HG03095 (cell line): ENCODE measurements at regions not wholly inside any gene's neighbourhood (a gene's known extent, or its start where the extent isn't known, plus 50 kb on each side); places are given as distances from the start of the nearest gene placed in this dataset.
"Not testable (repeated sequence)": the region's sequence is repeated elsewhere in the genome, so short reads cannot be mapped to it uniquely, and the experiment has no call there.

ENCODE experiments used
- ATAC-seq: cut with Tn5 transposase; IDR thresholded peaks from one replicate; pipeline ENCODE4 v1.9.1; 2021; ENCODE audit warnings: moderate library complexity; ENCODE audit not compliant: unreplicated experiment

DNA sequence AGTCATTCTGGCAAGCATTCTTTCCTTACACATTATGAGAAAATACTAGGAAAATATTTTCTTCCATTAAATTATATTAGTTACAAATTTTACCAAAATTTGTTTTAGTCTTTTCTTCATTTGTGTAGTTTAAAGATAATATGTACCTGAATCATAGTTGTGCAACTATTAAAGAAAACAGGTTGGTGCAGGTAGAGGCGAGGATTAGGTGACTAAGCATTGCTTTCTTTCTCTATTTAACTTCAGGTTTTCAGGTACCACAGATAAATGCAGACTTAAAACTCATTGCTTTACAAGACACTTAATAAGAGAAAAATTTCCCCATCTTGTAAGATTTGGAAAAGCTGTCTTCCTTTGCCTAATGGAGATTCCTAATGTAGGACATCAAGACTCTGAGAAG lies 1175.5 kb upstream of the ADGRB3 start:
- no peak for ATAC-seq

DNA sequence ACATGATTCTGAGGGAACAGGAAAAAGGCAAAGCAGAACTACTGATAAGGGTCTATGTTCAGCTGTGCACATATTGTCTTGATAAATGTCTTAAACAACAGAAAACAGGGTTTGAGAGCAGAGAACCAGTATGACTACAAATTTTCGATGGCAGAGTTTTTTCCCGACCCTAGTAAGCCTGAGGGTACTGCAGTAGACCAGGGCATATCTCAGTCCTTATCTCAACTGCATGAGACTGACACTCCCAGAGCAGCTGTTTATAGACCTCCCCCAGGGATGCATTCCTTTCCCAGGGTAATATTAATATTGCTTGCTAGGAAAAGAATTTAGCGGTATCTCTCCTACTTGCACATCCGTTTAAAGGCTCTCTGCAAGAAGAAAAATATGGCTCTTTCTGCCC lies 1176.8 kb upstream of the ADGRB3 start:
- ATAC-seq, result no peak

DNA sequence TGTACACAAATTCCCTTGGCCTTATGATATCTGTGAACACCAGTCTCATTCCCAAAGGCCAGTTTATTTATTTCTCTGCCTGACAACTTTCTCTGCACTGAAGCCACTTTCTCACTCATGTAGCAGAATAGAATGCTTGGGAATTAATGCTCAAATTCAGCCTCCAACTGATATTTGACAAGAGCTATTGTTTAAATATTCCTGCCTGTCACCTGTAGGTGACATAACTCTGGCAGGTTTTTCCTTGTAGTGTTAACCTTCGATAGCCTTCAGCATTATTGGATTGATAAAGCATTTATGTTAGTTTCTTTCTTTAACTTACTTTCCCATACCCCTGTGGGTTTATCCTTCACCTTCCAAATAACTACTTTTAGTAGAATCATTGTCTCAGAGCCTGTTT lies 1183.2 kb upstream of the ADGRB3 start:
- ATAC-seq, result no peak

DNA sequence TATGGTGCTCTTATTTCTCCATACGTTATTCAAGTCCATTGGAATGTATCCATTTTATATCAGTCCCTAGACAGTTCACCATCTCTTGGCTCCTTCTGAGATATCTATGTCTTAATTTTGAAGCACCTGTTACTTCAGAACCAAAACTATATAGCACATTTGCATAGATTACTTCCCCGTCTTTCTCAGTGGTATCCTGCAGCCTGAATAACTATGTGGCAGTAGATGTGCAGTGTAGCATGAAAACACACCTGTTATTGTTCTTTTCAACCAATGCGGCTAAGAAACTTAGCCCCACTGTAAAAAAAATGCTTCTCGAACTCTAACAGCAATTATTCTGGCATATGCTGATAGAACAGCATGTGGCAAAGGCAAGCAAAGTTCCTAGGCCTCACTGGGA lies 1184.4 kb upstream of the ADGRB3 start:
- no peak for ATAC-seq

DNA sequence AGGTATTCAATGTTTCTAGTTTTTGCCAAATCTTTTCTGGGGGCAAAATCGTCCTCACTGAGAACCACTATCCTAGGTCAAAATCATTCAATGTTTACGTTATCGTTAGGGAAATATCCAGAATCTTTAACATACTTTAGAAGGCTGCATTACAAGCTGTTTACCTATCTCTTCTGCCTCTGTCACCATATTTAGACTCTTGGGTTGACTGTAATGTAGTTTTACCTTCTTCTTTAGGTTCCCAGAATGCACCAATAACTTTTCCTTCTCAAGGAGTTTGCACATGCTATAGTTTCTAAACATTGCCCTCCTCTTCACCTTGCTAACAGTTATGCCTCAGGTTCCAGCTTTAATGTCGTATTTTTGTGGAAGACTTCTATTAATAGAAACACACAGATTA lies 1185.5 kb upstream of the ADGRB3 start:
- no peak for ATAC-seq

DNA sequence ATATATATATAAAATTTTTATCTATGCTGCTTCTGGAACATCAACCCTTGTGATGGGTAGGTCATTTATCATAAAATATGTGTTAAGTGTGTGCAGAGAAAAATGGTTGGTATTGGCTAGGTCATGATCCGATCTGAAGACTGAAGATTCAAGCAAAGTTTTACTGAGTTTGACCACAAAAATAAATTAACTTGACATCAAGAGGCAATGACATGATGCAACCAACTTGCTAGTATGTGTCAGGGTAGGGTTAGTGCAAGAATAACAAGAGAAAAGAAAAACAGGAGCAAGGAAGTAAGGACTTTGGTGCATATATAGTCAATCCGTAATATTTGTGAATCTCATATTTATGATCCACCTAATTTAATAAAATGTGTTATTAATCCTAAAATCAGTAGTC lies 1202.0 kb upstream of the ADGRB3 start:
- no peak for ATAC-seq

DNA sequence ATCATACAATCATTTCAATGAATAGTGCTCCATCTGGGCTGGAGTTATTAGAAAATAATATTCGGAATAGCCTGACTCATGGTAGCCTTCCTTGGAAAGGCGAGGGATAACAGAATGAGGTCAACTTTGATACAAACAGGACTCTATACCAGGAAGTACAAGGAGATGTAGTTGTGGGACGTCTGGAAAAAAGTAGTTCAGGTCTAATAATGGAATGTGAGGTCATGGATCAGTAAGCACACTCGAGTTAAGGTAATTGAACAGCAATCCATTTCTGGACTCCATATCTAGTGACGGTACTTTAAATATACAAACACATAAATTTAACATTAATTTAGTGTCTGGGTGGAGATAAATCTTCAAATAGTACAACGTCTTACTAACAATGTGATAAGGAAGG lies 1204.0 kb upstream of the ADGRB3 start:
- no peak for ATAC-seq

DNA sequence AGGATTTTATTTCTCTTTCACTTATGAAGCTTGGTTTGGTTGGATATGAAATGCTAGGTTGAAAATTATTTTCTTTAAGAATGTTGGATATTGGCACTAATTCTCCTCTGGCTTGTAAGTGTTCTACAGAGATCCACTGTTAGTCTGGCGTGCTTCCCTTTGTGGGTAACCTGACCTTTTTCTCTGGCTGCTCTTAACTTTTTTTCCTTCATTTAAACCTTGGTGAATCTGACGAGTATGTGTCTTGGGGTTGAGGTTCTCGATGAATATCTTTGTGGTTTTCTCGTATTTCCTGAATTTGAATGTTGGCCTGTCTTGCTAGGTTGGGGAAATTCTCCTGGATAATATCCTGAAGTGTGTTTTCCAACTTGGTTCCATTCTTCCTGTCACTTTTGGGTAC lies 1208.4 kb upstream of the ADGRB3 start:
- ATAC-seq, result not testable (repeated sequence)

DNA sequence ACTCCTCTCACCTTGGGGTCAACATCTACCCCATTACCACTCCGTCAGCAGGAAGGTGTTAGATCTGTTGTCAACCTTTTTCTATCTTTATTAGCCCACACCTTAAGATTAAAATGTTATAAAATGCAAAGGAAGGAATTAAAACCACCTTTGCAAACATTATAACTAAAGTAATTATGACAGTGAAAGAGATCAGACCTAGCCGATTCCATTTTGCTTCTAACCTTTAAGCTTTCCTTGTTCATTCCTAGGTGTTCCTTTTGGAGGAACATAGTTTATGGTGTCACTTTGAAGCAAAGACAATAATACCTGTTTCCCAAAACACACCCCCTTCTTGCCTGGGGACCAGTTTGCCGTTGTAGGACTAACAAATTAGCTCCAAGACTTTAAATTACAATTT lies 1223.0 kb upstream of the ADGRB3 start:
- ATAC-seq, result no peak

DNA sequence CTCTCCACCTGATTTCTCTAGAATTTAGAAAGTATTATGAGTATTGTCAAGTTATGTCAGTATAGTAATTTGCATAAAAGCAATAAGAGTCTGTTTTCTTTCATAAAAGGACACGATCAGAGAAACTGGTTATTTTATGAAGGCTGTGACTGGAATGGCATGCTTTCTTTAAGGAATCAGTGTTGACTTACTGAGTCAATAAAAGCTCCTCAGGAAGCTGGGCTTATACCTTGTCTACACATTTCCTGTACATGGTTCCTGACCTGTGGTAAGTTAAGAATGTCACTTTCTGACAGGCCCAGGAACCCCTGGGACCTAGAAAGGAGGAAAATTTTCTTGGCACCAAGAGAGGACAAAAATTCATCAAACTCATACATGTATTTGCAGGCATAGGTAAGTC lies 1224.0 kb upstream of the ADGRB3 start:
- no peak for ATAC-seq

DNA sequence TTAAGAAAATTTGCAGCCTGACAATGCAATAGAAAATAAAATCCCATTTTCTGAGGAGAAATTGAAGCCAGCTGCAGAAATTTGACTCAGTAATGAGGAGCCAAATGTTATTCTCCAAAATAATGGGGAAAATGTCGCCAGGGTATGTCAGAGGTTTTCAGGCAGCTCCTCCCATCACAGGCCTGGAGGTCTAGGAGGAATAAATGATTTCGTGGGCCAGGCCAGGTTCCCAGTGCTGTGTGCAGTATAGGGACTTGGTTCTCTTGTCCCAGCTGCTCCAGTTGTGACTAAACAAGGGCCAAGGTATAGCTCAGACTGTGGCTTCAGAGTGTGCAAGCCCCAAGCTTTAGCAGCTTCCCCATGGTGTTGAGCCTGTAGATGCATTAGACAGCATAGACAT lies 1240.8 kb upstream of the ADGRB3 start:
- ATAC-seq, result no peak

DNA sequence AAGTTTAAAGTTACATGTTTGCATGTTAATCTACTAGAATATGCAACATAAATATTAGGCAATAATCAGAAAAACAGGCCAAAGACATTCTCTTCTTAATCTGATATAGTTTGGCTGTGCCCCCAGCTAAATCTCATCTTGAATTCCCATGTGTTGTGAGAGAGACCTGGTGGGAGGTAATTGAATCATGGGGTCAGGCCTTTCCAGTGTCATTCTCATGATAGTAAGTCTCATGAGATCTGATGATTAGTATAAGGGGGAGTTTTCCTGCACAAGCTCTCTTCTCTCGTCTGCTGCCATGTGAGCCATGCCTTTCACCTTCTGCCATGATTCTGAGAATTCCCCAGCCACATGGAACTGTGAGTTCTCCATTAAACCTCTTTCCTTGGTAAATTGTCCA lies 1241.7 kb upstream of the ADGRB3 start:
- no peak for ATAC-seq

DNA sequence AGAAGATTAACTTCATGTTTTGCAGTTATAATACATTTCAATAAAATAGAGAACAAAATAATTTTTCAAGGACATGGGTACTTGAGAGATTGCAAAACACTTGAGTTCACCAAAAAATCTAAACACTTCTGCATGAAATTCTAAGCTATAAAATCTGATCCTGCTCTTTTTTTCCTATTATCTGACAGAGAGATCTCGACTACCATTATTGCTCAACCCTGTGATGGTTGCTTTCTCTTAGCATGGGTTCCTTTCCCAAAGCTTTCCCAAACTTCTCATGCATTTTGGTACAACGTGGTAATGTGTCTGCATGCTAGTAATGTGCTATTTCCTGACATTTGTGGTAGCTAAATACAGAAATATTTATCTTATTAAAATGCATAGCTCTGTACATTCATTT lies 1243.1 kb upstream of the ADGRB3 start:
- ATAC-seq, result no peak

DNA sequence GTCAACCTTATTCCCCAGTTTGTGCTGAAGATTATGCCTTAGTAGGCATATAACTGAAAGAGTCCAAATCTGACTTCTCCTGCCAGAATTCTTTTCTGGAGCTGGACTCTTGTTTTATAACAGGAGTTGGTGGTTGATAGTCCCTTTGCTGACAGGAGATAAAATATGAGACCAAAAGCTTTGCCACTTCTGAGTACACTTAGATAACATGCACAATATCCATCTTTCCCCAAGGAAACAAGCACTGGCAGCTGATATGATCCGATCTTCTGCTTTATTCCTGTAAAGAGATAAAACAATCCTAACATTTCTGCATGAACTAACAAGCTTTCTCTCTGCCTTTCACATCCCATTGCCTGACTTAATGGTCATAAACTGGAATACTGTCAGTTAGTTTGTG lies 1265.4 kb upstream of the ADGRB3 start:
- no peak for ATAC-seq

DNA sequence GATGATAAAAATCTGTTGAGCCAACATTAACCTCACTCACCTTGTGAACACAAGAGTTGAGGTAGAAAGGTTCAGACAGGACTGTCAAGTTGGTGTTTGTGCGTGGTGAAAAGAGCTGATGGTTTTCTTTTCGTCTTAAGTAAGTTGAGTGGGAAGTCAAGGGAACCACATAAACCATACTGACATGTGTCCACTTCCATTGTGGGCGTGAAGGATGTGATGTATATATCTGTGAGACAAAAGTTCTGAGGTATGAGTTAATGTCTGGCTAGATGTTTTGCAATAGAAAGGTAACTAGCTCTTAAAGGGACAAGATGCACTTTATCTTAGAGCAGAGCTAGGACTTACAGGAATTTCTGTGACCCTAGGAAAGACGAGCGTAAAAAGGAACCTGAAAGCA lies 1272.1 kb upstream of the ADGRB3 start:
- no peak for ATAC-seq

DNA sequence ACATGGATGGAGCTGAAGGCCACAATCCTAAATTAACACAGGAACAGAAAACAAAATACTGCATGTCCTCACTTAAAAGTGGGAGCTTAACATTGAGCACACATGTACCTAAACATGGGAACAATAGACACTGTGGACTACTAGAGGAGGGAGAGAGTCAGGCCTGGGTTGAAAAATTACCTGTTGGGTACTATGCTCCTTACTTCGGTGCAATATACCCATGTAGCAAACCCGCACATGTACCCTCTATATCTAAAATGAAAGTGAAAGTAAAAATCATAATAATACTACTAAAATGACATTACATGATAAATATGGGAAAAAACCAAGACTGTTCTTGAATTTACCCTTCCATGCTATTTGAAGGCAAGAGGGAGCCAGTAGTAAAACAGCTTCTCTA lies 1273.8 kb upstream of the ADGRB3 start:
- ATAC-seq, result no peak

DNA sequence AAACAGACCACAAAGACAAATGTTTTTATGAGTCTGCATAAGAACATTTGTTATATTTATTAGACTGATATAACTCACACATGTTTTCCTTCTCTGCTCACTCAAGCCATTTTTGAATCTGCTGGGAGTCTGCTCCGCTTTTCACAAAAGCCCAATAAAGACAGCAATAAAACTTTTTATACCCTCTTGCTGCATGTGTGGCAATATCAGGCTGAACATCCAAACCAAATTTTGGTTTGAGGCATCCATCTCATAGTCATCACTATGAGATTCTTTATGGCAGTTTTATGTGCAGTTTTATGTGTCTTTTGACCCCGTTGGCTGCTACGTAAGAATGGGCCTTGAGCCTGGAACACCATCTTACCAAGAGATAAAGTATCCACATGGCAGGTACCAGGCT lies 1276.8 kb upstream of the ADGRB3 start:
- no peak for ATAC-seq

DNA sequence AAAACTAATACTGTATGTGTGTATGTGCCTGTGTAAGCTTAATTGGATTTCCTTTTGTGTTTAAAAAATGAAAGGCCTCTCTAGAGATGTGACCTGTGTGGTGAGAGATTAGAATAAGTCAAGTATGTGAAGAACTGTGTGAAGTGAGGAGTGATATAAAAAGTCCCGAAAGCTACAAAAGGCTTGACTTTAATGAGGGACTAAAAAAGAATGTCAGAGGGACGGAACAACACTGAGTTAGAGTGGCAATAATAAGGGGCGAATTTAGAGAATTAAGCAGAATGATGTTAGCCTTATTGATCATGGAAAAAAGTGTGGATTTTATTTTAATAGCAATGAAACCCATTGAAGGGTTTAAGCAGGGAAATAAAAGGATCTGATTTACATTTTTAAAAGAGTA lies 1281.2 kb upstream of the ADGRB3 start:
- no peak for ATAC-seq

DNA sequence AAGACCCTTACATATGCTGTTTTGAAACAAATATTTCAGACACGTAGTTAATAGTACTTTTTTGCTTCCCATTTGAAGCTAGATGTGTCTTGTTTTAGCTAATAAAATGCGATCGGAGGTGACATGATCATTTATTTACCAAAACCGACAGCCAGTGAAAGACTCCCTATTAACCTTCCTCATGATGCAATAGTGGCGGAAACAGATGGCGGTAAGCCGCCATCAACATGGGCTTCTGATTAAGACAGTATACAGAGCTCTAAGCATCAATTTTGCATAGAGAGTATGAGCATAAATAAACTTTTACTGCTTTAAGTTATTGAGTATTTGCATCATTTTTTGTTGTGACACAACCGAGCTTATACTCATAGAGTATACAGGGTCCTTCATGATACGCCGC lies 1282.4 kb upstream of the ADGRB3 start:
- ATAC-seq, result no peak

DNA sequence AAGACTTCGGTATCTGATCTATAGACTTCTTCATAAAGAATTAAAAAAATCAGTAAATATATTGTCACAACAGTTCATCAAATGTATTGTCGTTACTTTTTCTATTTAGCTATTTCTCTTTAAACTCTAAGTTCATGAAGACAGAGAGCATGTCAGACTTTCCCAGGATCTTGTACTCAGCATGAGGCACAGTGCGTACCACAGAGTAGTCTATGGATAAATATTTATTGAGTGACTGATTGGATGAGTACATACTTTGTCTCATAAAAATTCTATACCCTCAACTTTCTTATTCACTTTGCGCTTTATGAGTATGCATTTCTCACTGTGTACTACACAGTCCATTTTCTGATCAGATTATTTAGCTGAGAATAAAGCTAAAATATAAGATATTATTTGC lies 1284.4 kb upstream of the ADGRB3 start:
- no peak for ATAC-seq

DNA sequence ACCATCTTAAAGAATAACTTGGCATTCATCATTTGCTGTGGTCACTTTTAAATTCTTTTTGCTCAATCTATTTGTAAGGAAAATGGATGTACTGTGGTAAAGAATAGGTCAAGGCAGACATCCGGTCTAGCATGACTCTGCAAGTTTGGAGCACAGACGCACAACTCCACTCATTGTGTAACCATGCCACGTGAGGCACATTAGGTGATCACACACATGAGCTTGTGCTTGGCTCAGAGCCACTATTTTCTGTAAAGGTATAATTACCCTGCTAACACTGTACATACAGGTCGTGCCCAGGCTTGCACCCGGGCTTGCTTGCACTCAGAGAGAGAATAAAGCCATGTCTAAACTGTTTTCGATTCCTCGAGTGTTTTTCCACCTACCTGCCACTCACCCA lies 1289.1 kb upstream of the ADGRB3 start:
- ATAC-seq, result no peak

DNA sequence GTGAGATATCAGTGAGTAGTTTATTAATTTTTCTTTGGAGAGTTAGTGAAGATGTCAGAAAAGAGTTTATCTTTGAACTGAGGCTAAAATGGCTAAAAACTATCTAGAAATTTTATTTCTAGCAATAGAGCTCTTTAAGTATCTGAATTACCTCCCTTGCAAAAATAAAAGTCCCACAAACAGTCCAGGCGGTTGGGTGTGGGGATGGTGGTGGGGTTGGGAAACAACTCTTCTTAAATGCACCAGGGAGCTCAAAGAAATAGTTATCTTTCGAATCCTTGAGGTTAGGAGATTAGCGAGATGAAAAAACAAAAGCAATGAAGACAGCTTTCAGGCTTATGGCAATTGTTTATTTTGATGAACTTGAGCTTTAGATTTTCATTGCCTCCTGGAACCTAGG lies 1299.1 kb upstream of the ADGRB3 start:
- ATAC-seq, result no peak

DNA sequence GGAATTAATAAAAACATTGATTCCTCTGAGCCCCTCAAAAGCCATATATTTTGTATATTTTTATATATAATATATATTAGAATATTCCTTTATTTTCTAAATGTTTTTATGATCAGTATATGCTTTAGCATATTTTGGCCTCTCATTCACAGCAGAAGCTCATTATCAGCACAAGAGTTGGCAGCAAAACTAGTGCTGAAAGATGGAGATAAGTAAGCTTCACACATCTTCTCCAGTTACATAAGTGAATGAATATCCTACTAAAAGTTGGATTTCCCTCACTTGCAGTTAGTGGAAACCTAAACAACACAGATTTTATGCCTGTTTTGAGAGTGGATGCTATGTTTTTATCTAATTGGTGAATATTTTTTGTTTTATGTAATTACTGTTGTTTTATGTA lies 1303.8 kb upstream of the ADGRB3 start:
- no peak for ATAC-seq

DNA sequence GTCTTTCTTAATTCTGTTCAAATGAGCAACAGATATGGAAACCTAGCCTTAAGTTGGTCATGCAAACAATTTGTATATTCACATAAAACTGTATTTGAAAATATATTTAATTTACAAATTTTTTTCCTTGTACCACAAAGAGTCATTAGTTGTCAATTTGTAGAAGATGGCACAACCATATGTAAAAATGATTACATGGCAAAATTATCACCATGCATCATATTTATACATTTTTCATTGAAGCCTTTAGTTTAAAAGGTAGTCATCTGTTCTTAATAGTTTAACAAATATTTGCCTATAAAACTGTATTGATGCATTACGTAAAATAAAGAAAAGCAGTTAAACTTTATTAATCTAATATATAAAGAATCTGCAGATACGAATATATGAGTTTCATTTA lies 1306.8 kb upstream of the ADGRB3 start:
- no peak for ATAC-seq
